ENCODE measurements at regions not wholly inside any gene's neighbourhood (a gene's known extent, or its start where the extent isn't known, plus 50 kb on each side); places are given as distances from the start of the nearest gene placed in this dataset.

- Mint-ChIP-seq H3K27ac (ENCODE audit: unreplicated experiment) (peak overlapping the region; percentile 92), H3K4me1 (ENCODE audit: low read depth, unreplicated experiment) (peaks cover 63% of the 10 kb centered on the region), H3K9me3 (ENCODE audit: unreplicated experiment) (no peaks in the 10 kb centered on the region), H3K36me3 (ENCODE audit: insufficient read depth, unreplicated experiment) (no peaks in the 10 kb centered on the region), H3K4me3 (ENCODE audit: unreplicated experiment) (peak overlapping the region; percentile 47), H3K27me3 (ENCODE audit: insufficient read depth, unreplicated experiment) (no peaks in the 10 kb centered on the region)
- no peak for TF ChIP-seq CTCF (IDR thresholded peaks at IDR 0.05; ENCODE audit: insufficient read depth in 1 of 2, low read depth in 1 of 2, low read length in 1 of 2, severe bottlenecking in 1 of 2, unreplicated experiment in 1 of 2)
- POLR2A ChIA-PET, result interaction anchor here (0.6 kb wide), 1 partner anchor 19 kb away, joined by 4 read pairs; no protein-coding TSS in a partner anchor
- Histone ChIP-seq H3K4me1 (peaks cover 53% of the 10 kb centered on the region), H3K9me3 (no peaks in the 10 kb centered on the region), H3K27me3 (replicated peaks; ENCODE audit: control insufficient read depth, insufficient read depth, low read length) (no peaks in the 10 kb centered on the region), H3K36me3 (ENCODE audit: control insufficient read depth, insufficient read depth, low read length) (no peaks in the 10 kb centered on the region), H3K4me3 (ENCODE audit: low read depth, low read length) (no peak overlapping the region)
- DNase-seq, result no peak
- no TSS peak for BruUV-seq (replicated peaks)
- CTCF ChIA-PET, result interaction anchor here (0.6 to 2.8 kb wide), 6 partner anchors 33 to 618 kb away, joined by 3 to 12 read pairs (median 4); partner anchors contain the start of gene HS1BP3
- intact Hi-C loops (cut with micrococcal nuclease; ENCODE audit: unreplicated experiment), result loop anchor here (2.0 to 5.0 kb wide), 2 partner anchors 42 to 93 kb away; no protein-coding TSS in a partner anchor
Measured at GRCh38 chr2:21269382-21269781, 145.6 kb downstream of the TDRD15 start.

GRCh38 chr2:21270083-21270491 is 146.3 kb downstream of the TDRD15 start:
- Mint-ChIP-seq H3K9me3 (ENCODE audit: unreplicated experiment) (no peaks in the 10 kb centered on the region), H3K4me1 (ENCODE audit: low read depth, unreplicated experiment) (peaks cover 63% of the 10 kb centered on the region), H3K36me3 (ENCODE audit: insufficient read depth, unreplicated experiment) (no peaks in the 10 kb centered on the region), H3K27me3 (ENCODE audit: insufficient read depth, unreplicated experiment) (no peaks in the 10 kb centered on the region), H3K4me3 (ENCODE audit: unreplicated experiment) (peak overlapping the region; percentile 44), H3K27ac (ENCODE audit: unreplicated experiment) (peak overlapping the region; percentile 92)
- intact Hi-C loops (cut with micrococcal nuclease; ENCODE audit: unreplicated experiment), result loop anchor here (1.0 to 5.0 kb wide), 5 partner anchors 18 to 227 kb away; no protein-coding TSS in a partner anchor
- H3K9me3 ChIP-seq, result no peaks in the 10 kb centered on the region
- peak; percentile 53 to 74 for DNase-seq
- no TSS peak for BruUV-seq (replicated peaks)
- no peak for TF ChIP-seq CTCF (IDR thresholded peaks at IDR 0.05; ENCODE audit: insufficient read depth in 1 of 2, low read depth in 1 of 2, low read length in 1 of 2, severe bottlenecking in 1 of 2, unreplicated experiment in 1 of 2)
- POLR2A ChIA-PET, result interaction anchor here (0.6 kb wide), 1 partner anchor 19 kb away, joined by 4 read pairs; no protein-coding TSS in a partner anchor
- H3K36me3 ChIP-seq (ENCODE audit: control insufficient read depth, insufficient read depth, low read length), result no peaks in the 10 kb centered on the region
- CTCF ChIA-PET, result interaction anchor here (0.8 to 2.8 kb wide), 4 partner anchors 32 to 619 kb away, joined by 3 to 12 read pairs (median 6); partner anchors contain the start of gene HS1BP3
- H3K4me1 ChIP-seq, result peaks cover 53% of the 10 kb centered on the region
- H3K4me3 ChIP-seq (ENCODE audit: low read depth, low read length), result no peak overlapping the region
- H3K27me3 ChIP-seq (replicated peaks; ENCODE audit: control insufficient read depth, insufficient read depth, low read length), result no peaks in the 10 kb centered on the region

GRCh38 chr2:21270708-21271122 is 146.9 kb downstream of the TDRD15 start:
- no peaks in the 10 kb centered on the region for H3K36me3 Mint-ChIP-seq (ENCODE audit: insufficient read depth, unreplicated experiment)
- Histone ChIP-seq H3K4me1 (peaks cover 53% of the 10 kb centered on the region), H3K36me3 (ENCODE audit: control insufficient read depth, insufficient read depth, low read length) (no peaks in the 10 kb centered on the region), H3K4me3 (ENCODE audit: low read depth, low read length) (no peak overlapping the region), H3K27me3 (replicated peaks; ENCODE audit: control insufficient read depth, insufficient read depth, low read length) (no peaks in the 10 kb centered on the region), H3K9me3 (no peaks in the 10 kb centered on the region)
- H3K4me3 Mint-ChIP-seq (ENCODE audit: unreplicated experiment), result peak overlapping the region; percentile 44
- ChIA-PET POLR2A (no interaction called here), CTCF (interaction anchor here (1.8 to 2.8 kb wide), 2 partner anchors 36 to 46 kb away, joined by 7 to 12 read pairs; no protein-coding TSS in a partner anchor)
- H3K9me3 Mint-ChIP-seq (ENCODE audit: unreplicated experiment), result no peaks in the 10 kb centered on the region
- intact Hi-C loops (cut with micrococcal nuclease; ENCODE audit: unreplicated experiment), result loop anchor here (1.0 to 5.0 kb wide), 5 partner anchors 18 to 227 kb away; no protein-coding TSS in a partner anchor
- no peaks in the 10 kb centered on the region for H3K27me3 Mint-ChIP-seq (ENCODE audit: insufficient read depth, unreplicated experiment)
- peaks cover 63% of the 10 kb centered on the region for H3K4me1 Mint-ChIP-seq (ENCODE audit: low read depth, unreplicated experiment)
- peak overlapping the region; percentile 92 for H3K27ac Mint-ChIP-seq (ENCODE audit: unreplicated experiment)
- DNase-seq, result peak; percentile 25 to 44
- no peak for TF ChIP-seq CTCF (IDR thresholded peaks at IDR 0.05; ENCODE audit: insufficient read depth in 1 of 2, low read depth in 1 of 2, low read length in 1 of 2, severe bottlenecking in 1 of 2, unreplicated experiment in 1 of 2)
- BruUV-seq (replicated peaks), result no TSS peak

Measured in Caco-2 (cell line).